ENCODE measurements at regions not wholly inside any gene's neighbourhood (a gene's known extent, or its start where the extent isn't known, plus 50 kb on each side); places are given as distances from the start of the nearest gene placed in this dataset.

DNA sequence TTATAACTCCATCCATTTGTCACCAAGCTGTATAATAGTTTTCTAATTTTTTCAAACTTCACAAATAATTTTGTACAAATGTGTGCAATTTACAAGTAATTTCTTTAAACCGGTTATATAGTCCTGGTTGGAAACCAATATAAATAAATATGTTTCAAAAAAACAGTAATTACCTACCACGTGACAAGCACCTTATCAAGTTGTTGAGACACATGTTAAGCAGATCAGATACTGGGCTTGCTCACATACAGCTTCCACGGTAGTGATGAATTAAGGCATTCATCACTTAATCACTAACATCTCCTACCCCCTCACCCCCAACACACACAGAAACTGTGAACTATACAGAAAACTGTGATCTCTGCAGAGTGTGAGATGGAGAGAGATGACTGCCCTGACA lies 630.0 kb upstream of the MBL2 start:
- DNase-seq: no peak
- Histone ChIP-seq H3K4me1 (ENCODE audit: control insufficient read depth, insufficient read depth, low read length, poor library complexity, severe bottlenecking) (no peaks in the 10 kb centered on the region), H3K27ac (ENCODE audit: insufficient read depth, low read length, poor library complexity, severe bottlenecking) (no peak overlapping the region), H3K4me3 (ENCODE audit: low read depth, low read length) (no peak overlapping the region), H3K9me3 (ENCODE audit: control insufficient read depth in 2 of 2, low read length in 2 of 2) (no peaks in the 10 kb centered on the region), H3K36me3 (ENCODE audit: control insufficient read depth, insufficient read depth, low read length) (no peaks in the 10 kb centered on the region), H3K27me3 (ENCODE audit: control insufficient read depth, insufficient read depth, low read length) (no peaks in the 10 kb centered on the region)
- no peaks in the 10 kb centered on the region for H3K36me3 Mint-ChIP-seq
- no peaks in the 10 kb centered on the region for H3K27me3 Mint-ChIP-seq
- no peak overlapping the region for H3K4me3 Mint-ChIP-seq
- H3K27ac Mint-ChIP-seq: no peak overlapping the region
- peaks cover 6 to 12% (median 8%) of the 10 kb centered on the region in 7 donors for H3K9me3 Mint-ChIP-seq
- no peak for ATAC-seq (ENCODE audit: low read depth in 2 of 2)
- no peaks in the 10 kb centered on the region for H3K4me1 Mint-ChIP-seq

DNA sequence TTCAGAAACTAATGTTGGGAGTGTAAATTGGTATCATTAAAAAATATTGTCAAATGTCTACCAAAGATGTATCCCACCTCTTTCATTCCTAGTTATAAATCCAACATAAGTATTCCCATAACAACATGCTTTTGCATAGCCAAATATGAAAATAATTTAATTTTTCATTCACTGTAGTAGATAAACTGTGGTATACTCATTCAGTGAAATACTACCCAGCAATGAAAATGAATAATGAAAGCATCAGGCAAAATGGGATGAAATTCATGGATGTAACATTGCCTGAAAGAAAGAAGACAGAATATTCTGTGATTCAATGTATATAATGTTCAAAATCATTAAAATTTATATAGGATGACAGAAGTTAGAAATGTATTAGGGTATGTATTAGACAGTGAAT lies 629.0 kb upstream of the MBL2 start:
- Mint-ChIP-seq H3K4me3 (no peak overlapping the region), H3K36me3 (no peaks in the 10 kb centered on the region), H3K4me1 (no peaks in the 10 kb centered on the region), H3K27ac (no peak overlapping the region), H3K9me3 (peaks cover 5 to 16% (median 8%) of the 10 kb centered on the region in 7 donors), H3K27me3 (no peaks in the 10 kb centered on the region)
- Histone ChIP-seq H3K9me3 (ENCODE audit: control insufficient read depth in 2 of 2, low read length in 2 of 2) (peaks cover 0 to under 1% of the 10 kb centered on the region in 2 experiments), H3K4me1 (ENCODE audit: control insufficient read depth, insufficient read depth, low read length, poor library complexity, severe bottlenecking) (no peaks in the 10 kb centered on the region), H3K27ac (ENCODE audit: insufficient read depth, low read length, poor library complexity, severe bottlenecking) (no peak overlapping the region), H3K36me3 (ENCODE audit: control insufficient read depth, insufficient read depth, low read length) (no peaks in the 10 kb centered on the region), H3K4me3 (ENCODE audit: low read depth, low read length) (no peak overlapping the region), H3K27me3 (ENCODE audit: control insufficient read depth, insufficient read depth, low read length) (no peaks in the 10 kb centered on the region)
- no peak for DNase-seq
- no peak for ATAC-seq (ENCODE audit: low read depth in 2 of 2)

DNA sequence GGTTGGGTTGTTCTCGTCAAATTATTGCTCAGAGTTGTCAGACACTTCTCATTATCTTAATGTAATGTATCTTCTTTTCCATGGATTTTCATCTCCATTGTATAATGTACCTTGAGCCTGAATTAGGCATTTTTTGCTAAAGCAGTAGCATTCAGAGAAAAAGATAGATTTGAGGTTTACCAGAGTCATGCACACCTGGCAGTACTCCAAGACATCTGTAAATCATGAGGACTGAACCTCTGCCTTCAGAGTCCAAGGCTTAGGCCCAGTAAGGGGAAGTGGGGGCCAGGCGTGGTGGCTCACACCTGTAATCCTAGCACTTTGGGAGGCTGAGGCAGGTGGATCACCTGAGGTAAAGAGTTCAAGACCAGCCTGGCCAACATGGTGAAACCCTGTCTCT lies 624.3 kb upstream of the MBL2 start:
- Mint-ChIP-seq H3K36me3 (no peaks in the 10 kb centered on the region), H3K9me3 (peaks cover 0 to 35% (median 10%) of the 10 kb centered on the region in 7 donors), H3K4me3 (no peak overlapping the region), H3K27me3 (no peaks in the 10 kb centered on the region), H3K4me1 (no peaks in the 10 kb centered on the region), H3K27ac (no peak overlapping the region)
- no peak overlapping the region for H3K27ac ChIP-seq (ENCODE audit: insufficient read depth, low read length, poor library complexity, severe bottlenecking)
- no peak overlapping the region for H3K4me3 ChIP-seq (ENCODE audit: low read depth, low read length)
- no peak for DNase-seq
- H3K9me3 ChIP-seq (ENCODE audit: control insufficient read depth in 2 of 2, low read length in 2 of 2): peaks cover 3 to 19% of the 10 kb centered on the region in 2 experiments
- ATAC-seq (ENCODE audit: low read depth in 2 of 2): no peak
- no peaks in the 10 kb centered on the region for H3K4me1 ChIP-seq (ENCODE audit: control insufficient read depth, insufficient read depth, low read length, poor library complexity, severe bottlenecking)
- H3K27me3 ChIP-seq (ENCODE audit: control insufficient read depth, insufficient read depth, low read length): no peaks in the 10 kb centered on the region
- no peaks in the 10 kb centered on the region for H3K36me3 ChIP-seq (ENCODE audit: control insufficient read depth, insufficient read depth, low read length)

DNA sequence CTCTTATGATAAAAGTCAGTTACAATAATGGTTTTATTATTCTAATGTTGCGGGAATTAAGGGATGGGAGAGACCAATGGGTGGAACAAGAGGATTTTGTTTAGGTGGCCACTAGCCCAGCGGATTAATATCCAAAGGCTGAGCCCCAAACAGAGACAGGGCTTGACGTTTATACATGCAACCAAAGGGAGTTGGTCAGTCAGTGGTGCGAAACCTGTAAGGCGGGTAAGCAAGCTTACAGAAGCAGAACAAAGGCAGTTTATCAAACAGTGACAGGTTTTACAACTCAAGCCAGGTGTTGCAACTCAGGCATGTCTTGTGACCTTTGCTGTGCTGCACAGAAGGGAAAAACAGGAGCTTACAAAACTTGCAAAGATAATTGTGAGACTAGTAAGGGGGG lies 622.9 kb upstream of the MBL2 start:
- H3K27ac Mint-ChIP-seq: no peak overlapping the region
- DNase-seq (no peak), ATAC-seq (ENCODE audit: low read depth in 2 of 2) (no peak)
- Histone ChIP-seq H3K36me3 (ENCODE audit: control insufficient read depth, insufficient read depth, low read length) (no peaks in the 10 kb centered on the region), H3K4me1 (ENCODE audit: control insufficient read depth, insufficient read depth, low read length, poor library complexity, severe bottlenecking) (no peaks in the 10 kb centered on the region), H3K4me3 (ENCODE audit: low read depth, low read length) (no peak overlapping the region), H3K27ac (ENCODE audit: insufficient read depth, low read length, poor library complexity, severe bottlenecking) (no peak overlapping the region), H3K27me3 (ENCODE audit: control insufficient read depth, insufficient read depth, low read length) (no peaks in the 10 kb centered on the region), H3K9me3 (ENCODE audit: control insufficient read depth in 2 of 2, low read length in 2 of 2) (peaks cover 3 to 19% of the 10 kb centered on the region in 2 experiments)
- no peaks in the 10 kb centered on the region for H3K4me1 Mint-ChIP-seq
- peaks cover 4 to 37% (median 9%) of the 10 kb centered on the region in 7 donors for H3K9me3 Mint-ChIP-seq
- no peaks in the 10 kb centered on the region for H3K36me3 Mint-ChIP-seq
- H3K27me3 Mint-ChIP-seq: no peaks in the 10 kb centered on the region
- H3K4me3 Mint-ChIP-seq: no peak overlapping the region

DNA sequence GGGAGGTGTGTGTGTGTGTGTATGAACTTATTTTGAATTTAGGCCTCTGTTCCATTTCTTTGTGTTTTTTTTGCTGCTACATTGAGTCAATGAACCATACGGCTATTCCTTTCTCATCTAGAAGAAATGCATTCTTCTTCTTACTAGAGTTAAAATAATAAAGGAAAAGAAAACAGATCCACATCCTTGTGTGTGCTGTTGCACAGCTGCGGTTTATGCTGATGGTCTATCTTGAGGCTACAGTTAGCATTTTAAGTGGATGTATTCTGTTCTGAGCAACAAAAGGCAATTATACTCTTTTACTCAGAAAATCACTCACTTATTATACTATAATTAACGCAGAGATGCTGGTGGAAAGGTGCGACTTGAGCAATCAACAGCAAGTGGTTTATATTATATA lies 615.0 kb upstream of the MBL2 start:
- Mint-ChIP-seq H3K4me1 (no peaks in the 10 kb centered on the region), H3K27ac (no peak overlapping the region), H3K9me3 (peaks cover 4 to 34% (median 10%) of the 10 kb centered on the region in 7 donors), H3K4me3 (no peak overlapping the region), H3K27me3 (no peaks in the 10 kb centered on the region), H3K36me3 (no peaks in the 10 kb centered on the region)
- H3K4me1 ChIP-seq (ENCODE audit: control insufficient read depth, insufficient read depth, low read length, poor library complexity, severe bottlenecking): no peaks in the 10 kb centered on the region
- no peaks in the 10 kb centered on the region for H3K27me3 ChIP-seq (ENCODE audit: control insufficient read depth, insufficient read depth, low read length)
- no peak for DNase-seq
- no peaks in the 10 kb centered on the region for H3K9me3 ChIP-seq (ENCODE audit: control insufficient read depth in 2 of 2, low read length in 2 of 2)
- no peaks in the 10 kb centered on the region for H3K36me3 ChIP-seq (ENCODE audit: control insufficient read depth, insufficient read depth, low read length)
- H3K4me3 ChIP-seq (ENCODE audit: low read depth, low read length): no peak overlapping the region
- H3K27ac ChIP-seq (ENCODE audit: insufficient read depth, low read length, poor library complexity, severe bottlenecking): no peak overlapping the region
- no peak for ATAC-seq (ENCODE audit: low read depth in 2 of 2)

DNA sequence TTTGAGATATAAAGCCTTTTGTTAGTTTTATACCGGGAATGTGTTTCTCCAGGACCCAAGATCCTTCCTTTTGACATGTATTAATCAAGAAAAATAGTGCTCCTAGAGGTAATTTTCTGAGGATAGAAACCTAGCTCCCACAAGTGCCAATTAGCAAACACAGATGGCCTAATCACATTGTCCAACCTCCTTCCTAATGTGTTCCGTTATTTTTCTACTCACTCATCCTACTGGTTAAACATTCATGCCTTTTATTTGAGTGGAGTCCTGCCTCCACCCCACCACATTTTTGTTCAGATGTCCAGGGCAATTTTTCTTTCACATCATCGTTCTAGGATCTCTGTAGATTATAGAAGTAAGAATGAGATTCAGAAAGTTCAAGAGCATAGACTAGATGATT lies 610.0 kb upstream of the MBL2 start:
- Histone ChIP-seq H3K27me3 (ENCODE audit: control insufficient read depth, insufficient read depth, low read length) (no peaks in the 10 kb centered on the region), H3K4me1 (ENCODE audit: control insufficient read depth, insufficient read depth, low read length, poor library complexity, severe bottlenecking) (no peaks in the 10 kb centered on the region), H3K36me3 (ENCODE audit: control insufficient read depth, insufficient read depth, low read length) (no peaks in the 10 kb centered on the region), H3K9me3 (ENCODE audit: control insufficient read depth in 2 of 2, low read length in 2 of 2) (peaks cover 0 to 7% of the 10 kb centered on the region in 2 experiments), H3K27ac (ENCODE audit: insufficient read depth, low read length, poor library complexity, severe bottlenecking) (no peak overlapping the region), H3K4me3 (ENCODE audit: low read depth, low read length) (no peak overlapping the region)
- Mint-ChIP-seq H3K27ac (no peak overlapping the region), H3K4me3 (no peak overlapping the region), H3K36me3 (no peaks in the 10 kb centered on the region), H3K4me1 (no peaks in the 10 kb centered on the region), H3K27me3 (no peaks in the 10 kb centered on the region), H3K9me3 (peaks cover 2 to 18% (median 8%) of the 10 kb centered on the region in 7 donors)
- DNase-seq (no peak), ATAC-seq (ENCODE audit: low read depth in 2 of 2) (no peak)

DNA sequence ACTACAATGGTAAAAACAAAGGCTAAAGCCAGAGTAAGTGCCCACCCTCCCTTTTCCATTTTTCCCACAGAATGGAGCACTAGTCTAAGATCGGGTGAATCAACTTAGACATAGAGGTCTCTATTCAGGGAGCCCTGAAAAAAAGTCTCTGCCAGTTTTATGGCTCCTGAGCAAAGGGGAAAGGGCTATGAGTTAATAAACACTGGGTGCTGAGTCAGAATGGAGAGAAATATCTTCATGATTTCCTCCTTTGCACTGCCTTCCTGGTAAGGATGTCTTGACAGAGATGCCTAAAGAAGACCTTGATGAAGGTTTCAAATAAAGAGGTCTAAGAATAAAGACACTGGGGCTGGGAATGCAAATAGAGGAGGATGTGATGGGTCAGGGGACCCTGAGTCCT lies 607.4 kb upstream of the MBL2 start:
- peaks cover 1 to 7% of the 10 kb centered on the region in 2 experiments for H3K9me3 ChIP-seq (ENCODE audit: control insufficient read depth in 2 of 2, low read length in 2 of 2)
- no peaks in the 10 kb centered on the region for H3K36me3 ChIP-seq (ENCODE audit: control insufficient read depth, insufficient read depth, low read length)

DNA sequence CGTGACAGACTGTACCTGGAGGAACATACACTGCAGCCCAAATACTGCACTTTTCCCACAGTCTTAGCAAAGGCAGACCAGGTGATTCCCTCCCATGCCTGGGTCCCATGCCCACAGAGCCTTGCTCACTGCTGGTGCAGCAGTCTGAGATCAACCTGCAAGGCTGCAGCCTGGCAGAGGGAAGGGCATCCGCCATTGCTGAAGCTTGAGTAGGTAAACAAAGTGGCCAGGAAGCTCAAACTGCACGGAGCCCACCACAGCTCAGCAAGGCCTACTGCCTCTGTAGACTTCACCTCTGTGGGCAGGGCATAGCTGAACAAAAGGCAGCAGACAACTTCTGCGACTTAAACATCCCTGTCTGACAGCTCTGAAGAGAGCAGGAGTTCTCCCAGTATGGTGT lies 597.8 kb upstream of the MBL2 start:
- H3K4me1 Mint-ChIP-seq: no peaks in the 10 kb centered on the region
- Histone ChIP-seq H3K27ac (ENCODE audit: insufficient read depth, low read length, poor library complexity, severe bottlenecking) (no peak overlapping the region), H3K36me3 (ENCODE audit: control insufficient read depth, insufficient read depth, low read length) (no peaks in the 10 kb centered on the region), H3K27me3 (ENCODE audit: control insufficient read depth, insufficient read depth, low read length) (no peaks in the 10 kb centered on the region), H3K9me3 (ENCODE audit: control insufficient read depth in 2 of 2, low read length in 2 of 2) (no peaks in the 10 kb centered on the region), H3K4me3 (ENCODE audit: low read depth, low read length) (no peak overlapping the region), H3K4me1 (ENCODE audit: control insufficient read depth, insufficient read depth, low read length, poor library complexity, severe bottlenecking) (no peaks in the 10 kb centered on the region)
- H3K27me3 Mint-ChIP-seq: no peaks in the 10 kb centered on the region
- no peaks in the 10 kb centered on the region for H3K36me3 Mint-ChIP-seq
- peaks cover 2 to 31% (median 10%) of the 10 kb centered on the region in 7 donors for H3K9me3 Mint-ChIP-seq
- DNase-seq (no peak), ATAC-seq (ENCODE audit: low read depth in 2 of 2) (no peak)
- no peak overlapping the region for H3K27ac Mint-ChIP-seq
- no peak overlapping the region for H3K4me3 Mint-ChIP-seq

More for the DNA sequence above, 607.4 kb upstream of the MBL2 start:
- peaks cover 4 to 24% (median 9%) of the 10 kb centered on the region in 7 donors for H3K9me3 Mint-ChIP-seq
- ATAC-seq (ENCODE audit: low read depth in 2 of 2) (no peak), DNase-seq (no peak)
- H3K4me1 Mint-ChIP-seq: peaks cover 0 to 5% (median 0%) of the 10 kb centered on the region in 4 donors
- Histone ChIP-seq H3K27me3 (ENCODE audit: control insufficient read depth, insufficient read depth, low read length) (no peaks in the 10 kb centered on the region), H3K4me3 (ENCODE audit: low read depth, low read length) (no peak overlapping the region), H3K4me1 (ENCODE audit: control insufficient read depth, insufficient read depth, low read length, poor library complexity, severe bottlenecking) (no peaks in the 10 kb centered on the region), H3K27ac (ENCODE audit: insufficient read depth, low read length, poor library complexity, severe bottlenecking) (no peak overlapping the region)
- H3K27me3 Mint-ChIP-seq: no peaks in the 10 kb centered on the region
- no peaks in the 10 kb centered on the region for H3K36me3 Mint-ChIP-seq
- no peak overlapping the region for H3K4me3 Mint-ChIP-seq
- H3K27ac Mint-ChIP-seq: no peak overlapping the region
